ENCODE measurements at regions not wholly inside any gene's neighbourhood (a gene's known extent, or its start where the extent isn't known, plus 50 kb on each side); places are given as distances from the start of the nearest gene placed in this dataset.
"Not testable (repeated sequence)": the region's sequence is repeated elsewhere in the genome, so short reads cannot be mapped to it uniquely, and the experiment has no call there.

DNA sequence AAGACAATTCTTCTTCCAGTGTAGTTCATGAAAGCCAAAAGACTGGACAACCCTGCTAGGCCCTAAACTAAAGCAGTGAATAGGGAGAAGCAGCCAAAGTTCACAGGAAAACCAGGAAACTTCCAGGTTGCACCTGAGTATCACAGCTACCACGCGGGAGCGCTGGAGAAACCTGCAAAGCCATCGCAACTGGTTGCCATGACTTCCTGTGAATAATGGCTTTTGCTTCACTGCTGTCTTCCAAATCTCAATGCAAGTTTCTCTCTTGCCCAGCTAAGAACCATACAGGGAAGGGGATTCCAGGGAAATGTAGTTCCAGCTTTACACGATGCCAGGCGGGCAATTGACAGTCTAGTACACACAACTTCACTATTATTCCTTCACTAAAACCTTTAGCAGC lies 114.1 kb downstream of the GXYLT1 start:
- Mint-ChIP-seq H3K9me3 (no peaks in the 10 kb centered on the region), H3K27ac (no peak overlapping the region), H3K36me3 (no peaks in the 10 kb centered on the region)
- DNase-seq (ENCODE audit: low spot score in 2 of 2) (no peak), ATAC-seq (no peak)

DNA sequence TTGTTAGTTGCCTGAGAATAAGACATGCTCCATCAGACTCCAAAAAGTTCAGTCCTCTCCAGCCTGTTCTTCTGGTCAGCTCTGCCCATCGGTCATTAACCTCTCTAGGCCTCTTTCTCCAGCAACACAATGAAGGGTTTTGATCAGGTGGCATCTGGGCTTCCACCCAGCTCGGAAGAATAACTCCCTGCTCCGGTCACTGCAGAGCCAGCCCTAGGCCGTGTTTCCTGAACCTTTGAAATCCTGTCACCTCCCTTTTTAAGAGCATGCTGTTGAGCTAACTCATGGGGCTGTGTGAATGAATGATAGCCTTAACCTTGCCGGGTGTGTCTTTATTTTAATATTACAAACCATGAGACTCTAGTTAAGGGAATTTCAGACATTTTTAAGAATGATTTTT lies 117.1 kb downstream of the GXYLT1 start:
- ATAC-seq: no peak
- no peak for DNase-seq (ENCODE audit: low spot score in 2 of 2)
- no peak overlapping the region for H3K27ac Mint-ChIP-seq
- H3K36me3 Mint-ChIP-seq: no peaks in the 10 kb centered on the region
- no peaks in the 10 kb centered on the region for H3K9me3 Mint-ChIP-seq

DNA sequence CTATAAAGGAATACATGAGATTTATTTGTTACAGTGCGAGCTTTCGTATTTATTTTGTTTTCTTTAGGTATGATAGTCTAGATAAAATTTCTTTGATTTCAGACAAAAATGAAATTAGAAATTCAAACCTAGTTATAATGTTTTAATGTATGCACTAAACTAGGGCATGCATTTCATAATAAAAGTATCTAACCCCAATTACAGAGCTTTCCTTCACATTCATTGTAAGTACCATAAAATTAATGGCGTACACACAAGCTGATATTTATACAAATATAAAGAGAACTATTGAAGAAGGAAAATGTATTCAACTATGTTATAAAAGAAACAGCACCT lies 120.2 kb downstream of the GXYLT1 start:
- Mint-ChIP-seq H3K27ac (no peak overlapping the region), H3K36me3 (no peaks in the 10 kb centered on the region), H3K9me3 (no peaks in the 10 kb centered on the region)
- no peak for DNase-seq (ENCODE audit: low spot score in 2 of 2)
- ATAC-seq: no peak

DNA sequence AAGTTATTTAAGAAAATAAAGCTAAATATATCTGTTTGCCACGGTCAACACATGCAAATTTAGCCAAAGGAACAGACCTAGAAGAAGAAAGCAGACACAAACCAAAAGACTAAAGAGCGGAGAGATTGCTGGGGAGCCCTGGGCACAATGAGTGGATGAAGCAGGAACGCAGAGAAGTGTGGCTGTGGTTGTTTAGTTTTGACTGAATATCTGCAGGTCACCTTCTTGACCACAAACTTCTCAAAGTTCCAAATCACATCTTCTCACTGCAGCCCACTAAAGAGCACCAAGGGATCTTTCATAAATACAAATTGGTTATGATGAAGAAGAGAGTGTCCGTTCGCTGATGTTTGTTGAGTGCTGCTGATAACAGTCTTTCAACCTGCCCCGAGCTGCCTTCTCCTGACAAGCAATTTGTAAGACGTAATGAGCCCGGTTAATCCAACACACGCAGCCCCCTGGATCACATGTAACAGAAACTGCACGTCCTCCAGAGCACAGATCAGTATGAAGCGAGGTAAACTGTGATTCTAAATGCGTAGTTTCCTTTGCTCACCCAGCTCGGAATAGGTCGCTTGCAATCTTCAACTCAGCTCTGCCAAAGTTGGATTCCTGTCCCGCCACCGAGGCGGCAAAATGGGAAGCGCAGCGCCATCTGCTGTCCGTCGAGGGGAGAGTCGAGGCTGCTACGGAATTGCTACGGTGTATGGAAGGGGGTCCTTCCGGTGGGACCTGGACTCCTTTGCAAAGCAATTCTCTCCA lies 120.8 kb downstream of the GXYLT1 start:
- H3K27ac Mint-ChIP-seq: no peak overlapping the region
- no peaks in the 10 kb centered on the region for H3K9me3 Mint-ChIP-seq
- DNase-seq (ENCODE audit: low spot score in 2 of 2): peak; percentile 70 to 82
- no peaks in the 10 kb centered on the region for H3K36me3 Mint-ChIP-seq
- ATAC-seq: peak; percentile 78 to 91

DNA sequence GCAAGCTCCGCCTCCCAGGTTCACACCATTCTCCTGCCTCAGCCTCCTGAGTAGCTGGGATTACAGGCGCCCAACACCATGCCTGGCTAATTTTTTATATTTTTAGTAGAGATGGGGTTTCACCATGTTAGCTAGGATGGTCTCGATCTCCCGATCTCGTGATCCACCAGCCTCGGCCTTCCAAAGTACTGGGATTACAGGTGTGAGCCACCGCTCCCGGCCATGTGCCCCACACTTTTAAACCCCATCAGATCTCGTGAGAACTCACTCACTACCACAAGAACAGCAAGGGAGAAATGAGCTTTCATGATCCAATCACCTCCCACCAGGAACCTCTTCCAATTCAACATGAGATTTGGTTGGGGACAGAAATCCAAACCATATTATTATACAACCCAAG lies 122.7 kb downstream of the GXYLT1 start:
- not testable (repeated sequence) for H3K27ac Mint-ChIP-seq; H3K36me3 Mint-ChIP-seq; ATAC-seq; DNase-seq (ENCODE audit: low spot score in 2 of 2); H3K9me3 Mint-ChIP-seq

DNA sequence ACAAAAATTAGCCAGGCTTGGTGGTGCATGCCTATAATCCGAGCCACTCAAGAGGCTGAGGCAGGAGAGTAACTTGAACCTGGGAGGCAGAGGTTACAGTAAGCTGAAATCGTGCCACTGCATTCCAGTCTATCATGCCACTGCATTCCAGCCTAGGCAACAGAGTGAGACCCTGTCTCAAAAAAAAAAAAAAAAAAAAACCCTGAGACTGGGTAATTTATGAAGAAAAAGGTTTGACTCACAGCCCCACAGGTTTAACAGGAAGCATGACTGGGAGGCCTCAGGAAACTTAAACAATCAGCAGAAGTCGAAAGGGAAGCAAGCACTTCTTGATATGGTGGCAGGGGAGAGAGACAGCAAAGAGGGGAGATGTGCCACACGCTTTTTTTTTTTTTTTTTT lies 123.2 kb downstream of the GXYLT1 start:
- H3K9me3 Mint-ChIP-seq: no peaks in the 10 kb centered on the region
- no peaks in the 10 kb centered on the region for H3K36me3 Mint-ChIP-seq
- no peak overlapping the region for H3K27ac Mint-ChIP-seq
- no peak for DNase-seq (ENCODE audit: low spot score in 2 of 2)
- ATAC-seq: no peak

DNA sequence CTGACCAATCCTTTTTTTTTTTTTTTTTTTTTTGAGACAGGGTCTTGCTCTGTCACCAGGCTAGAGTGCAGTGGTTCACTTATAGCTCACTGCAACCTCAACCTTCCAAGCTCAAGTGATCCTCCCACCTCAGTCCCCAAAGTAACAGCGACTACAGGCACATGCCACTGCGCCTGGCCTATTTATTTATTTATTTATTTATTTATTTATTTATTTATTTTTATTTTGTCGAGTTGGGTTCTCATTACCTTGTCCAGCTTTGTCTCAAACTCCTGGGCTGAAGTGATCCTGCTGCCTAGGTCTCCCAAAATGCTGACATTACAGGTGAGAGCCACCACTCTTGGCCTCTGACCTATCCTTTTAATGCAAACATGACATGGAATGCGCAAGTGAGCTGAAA lies 124.4 kb downstream of the GXYLT1 start:
- Mint-ChIP-seq H3K36me3 (no peaks in the 10 kb centered on the region), H3K9me3 (no peaks in the 10 kb centered on the region), H3K27ac (no peak overlapping the region)
- DNase-seq (ENCODE audit: low spot score in 2 of 2) (no peak), ATAC-seq (no peak)

DNA sequence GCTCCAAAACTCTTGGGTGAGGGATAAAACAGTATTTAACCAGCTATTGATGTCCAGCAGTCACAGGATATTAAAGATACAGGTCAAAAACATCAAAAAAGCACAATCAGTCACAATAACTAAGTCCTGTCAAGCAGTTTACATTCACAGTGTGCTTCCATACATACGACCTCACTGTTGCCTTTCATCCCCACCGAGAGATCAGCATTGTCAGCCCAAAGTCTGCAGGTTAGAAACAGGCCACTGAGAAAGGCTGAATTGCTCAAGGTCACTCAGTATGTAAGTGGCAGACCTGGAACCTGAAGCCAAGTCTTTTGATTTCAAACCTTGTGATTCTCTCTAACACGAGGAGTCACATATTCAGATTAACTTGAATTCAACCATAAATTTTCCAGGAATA lies 124.9 kb downstream of the GXYLT1 start:
- ATAC-seq: no peak
- DNase-seq (ENCODE audit: low spot score in 2 of 2): no peak
- Mint-ChIP-seq H3K36me3 (no peaks in the 10 kb centered on the region), H3K27ac (no peak overlapping the region), H3K9me3 (no peaks in the 10 kb centered on the region)

DNA sequence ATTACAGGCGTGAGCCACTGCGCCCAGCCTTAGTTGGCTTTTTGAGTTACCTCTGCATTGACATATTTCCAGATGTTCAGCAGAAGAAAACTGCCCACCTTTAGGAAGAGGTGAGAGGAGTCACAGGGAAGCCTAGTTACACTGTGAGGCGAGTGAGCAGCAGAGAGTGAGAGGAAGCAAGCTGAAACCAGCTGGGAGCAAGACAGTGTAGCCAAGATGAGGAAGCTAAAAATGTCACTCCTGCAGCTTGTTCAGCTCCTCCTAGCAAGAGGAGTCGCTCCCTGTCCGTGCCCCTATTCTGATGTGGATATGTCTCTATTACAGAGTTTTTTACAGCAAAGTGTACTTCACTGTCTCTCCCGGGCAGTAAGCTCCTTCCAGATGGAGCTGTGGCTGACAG lies 127.6 kb downstream of the GXYLT1 start:
- Mint-ChIP-seq H3K9me3 (no peaks in the 10 kb centered on the region), H3K27ac (no peak overlapping the region), H3K36me3 (no peaks in the 10 kb centered on the region)
- DNase-seq (ENCODE audit: low spot score in 2 of 2) (no peak), ATAC-seq (no peak)

DNA sequence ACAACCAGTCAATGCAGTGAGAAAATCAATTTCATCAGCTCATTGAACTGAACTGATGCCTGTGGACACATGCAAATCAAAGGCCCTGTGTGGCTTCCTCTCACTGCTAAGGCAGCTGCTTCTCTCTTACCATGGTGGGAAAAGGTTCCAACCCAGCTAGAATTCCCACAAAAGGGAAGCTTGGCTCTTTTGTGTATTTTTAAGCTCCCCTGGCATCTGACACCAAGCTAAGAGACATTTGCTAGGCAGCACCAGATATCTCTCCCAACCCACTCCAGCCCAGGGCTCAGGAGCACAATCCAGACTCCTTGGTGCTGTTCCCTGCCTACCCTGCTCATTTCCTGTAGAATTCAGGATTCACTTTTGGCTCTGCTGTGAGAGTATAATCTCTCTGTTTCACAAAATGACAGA lies 129.6 kb downstream of the GXYLT1 start:
- Mint-ChIP-seq H3K27ac (peak overlapping the region in 1 of 2 donors; percentile 14), H3K36me3 (no peaks in the 10 kb centered on the region), H3K9me3 (no peaks in the 10 kb centered on the region)
- ATAC-seq (no peak), DNase-seq (ENCODE audit: low spot score in 2 of 2) (no peak)

DNA sequence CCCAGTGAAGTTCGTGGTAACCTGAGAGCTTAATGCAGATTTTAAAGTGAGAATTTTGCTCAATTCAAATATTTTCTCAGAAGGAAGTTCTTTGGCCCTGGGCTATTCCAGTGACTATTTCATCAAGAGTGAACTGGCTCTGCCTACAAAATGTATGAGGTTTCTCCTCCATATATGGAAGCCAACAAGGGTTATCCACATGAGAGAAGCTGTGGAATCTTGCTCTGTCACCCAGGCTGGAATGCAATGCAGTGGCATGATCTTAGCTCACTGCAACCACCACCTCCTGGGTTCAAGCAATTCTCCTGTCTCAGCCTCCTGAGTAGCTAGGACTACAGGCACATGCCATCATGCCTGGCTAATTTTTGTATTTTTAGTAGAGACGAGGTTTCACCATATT lies 132.2 kb downstream of the GXYLT1 start:
- not testable (repeated sequence) for DNase-seq (ENCODE audit: low spot score in 2 of 2); ATAC-seq; H3K36me3 Mint-ChIP-seq; H3K27ac Mint-ChIP-seq; H3K9me3 Mint-ChIP-seq

DNA sequence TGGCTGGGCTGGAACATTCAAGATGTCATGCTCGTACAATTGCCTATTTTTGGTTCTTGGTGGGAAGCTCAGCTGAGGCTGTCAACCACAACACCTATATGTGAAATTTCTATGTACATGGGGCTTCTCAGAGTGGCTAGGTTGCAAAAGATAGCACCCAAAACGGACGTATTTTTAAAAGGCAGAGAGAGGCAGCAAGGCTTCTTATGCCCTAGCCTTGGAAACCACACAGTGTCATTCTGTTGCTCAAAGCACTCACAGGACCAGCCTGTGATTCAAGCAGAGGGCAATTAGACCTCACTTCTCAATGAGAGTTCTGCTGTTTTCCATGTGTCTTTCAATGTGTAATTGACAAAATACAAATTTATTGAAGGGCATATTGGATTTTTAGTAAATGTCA lies 134.0 kb downstream of the GXYLT1 start:
- no peak for ATAC-seq
- H3K36me3 Mint-ChIP-seq: no peaks in the 10 kb centered on the region

DNA sequence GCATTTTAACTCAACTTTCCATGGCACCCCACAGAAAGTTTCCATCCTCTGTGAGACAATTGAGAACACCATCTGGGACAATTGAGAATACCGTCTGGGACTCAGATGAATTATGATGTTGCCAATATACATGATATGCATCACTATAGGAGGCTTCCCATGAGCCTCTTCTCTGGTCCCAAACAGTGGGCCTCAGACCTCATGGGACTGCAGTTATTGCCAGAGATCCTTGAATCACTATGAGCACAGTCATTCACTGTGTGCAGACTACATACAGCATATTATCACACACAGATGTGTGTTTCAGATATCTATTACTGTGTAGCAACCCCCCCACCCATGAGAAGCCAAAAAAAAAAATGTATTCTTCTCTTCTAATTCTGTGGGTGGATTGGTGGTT lies 134.4 kb downstream of the GXYLT1 start:
- DNase-seq (ENCODE audit: low spot score in 2 of 2): no peak
- Mint-ChIP-seq H3K27ac (no peak overlapping the region), H3K36me3 (no peaks in the 10 kb centered on the region), H3K9me3 (no peaks in the 10 kb centered on the region)
- no peak for ATAC-seq

More for the DNA sequence above, 134.0 kb downstream of the GXYLT1 start:
- no peak for DNase-seq (ENCODE audit: low spot score in 2 of 2)
- Mint-ChIP-seq H3K9me3 (no peaks in the 10 kb centered on the region), H3K27ac (no peak overlapping the region)

DNA sequence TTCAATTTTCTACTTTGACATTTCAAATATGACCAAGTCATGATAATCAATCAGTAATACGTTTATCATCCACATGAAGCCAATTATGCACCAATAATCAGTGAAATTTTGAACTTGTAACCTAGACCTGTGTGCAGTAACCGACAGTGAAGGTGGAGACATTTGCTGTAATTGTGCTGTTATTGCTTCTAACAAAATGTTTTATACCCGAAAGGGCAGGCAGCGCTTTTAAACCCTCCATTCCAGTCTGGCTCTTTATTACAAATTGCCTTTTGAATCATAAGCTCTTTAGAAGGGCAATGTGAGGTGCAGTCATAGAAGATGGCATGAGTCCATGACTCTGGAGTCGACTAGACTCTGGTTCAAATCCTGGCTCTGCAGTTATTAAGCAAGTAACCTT lies 135.7 kb downstream of the GXYLT1 start:
- H3K9me3 Mint-ChIP-seq: no peaks in the 10 kb centered on the region
- no peak overlapping the region for H3K27ac Mint-ChIP-seq
- DNase-seq (ENCODE audit: low spot score in 2 of 2) (no peak), ATAC-seq (no peak)
- H3K36me3 Mint-ChIP-seq: no peaks in the 10 kb centered on the region

DNA sequence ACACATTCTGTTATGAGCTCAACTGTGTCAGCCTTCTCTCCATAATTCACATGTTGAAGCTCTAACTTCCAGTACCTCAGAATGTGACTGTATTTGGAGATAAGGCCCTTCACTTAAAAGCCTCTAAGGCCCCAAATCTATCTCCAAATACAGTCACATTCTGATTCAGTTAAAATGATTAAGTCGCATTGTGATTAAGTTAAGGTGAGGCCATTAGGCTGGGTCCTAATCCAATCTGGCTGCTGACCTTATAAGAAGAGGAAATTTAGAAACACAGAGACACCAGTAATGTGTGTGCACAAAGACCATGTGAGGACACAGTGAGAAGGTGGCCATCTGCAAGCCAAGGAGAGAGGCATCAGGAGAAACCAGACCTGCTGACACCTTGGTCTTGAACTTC lies 141.6 kb downstream of the GXYLT1 start:
- ATAC-seq: no peak
- H3K27ac Mint-ChIP-seq: no peak overlapping the region
- H3K36me3 Mint-ChIP-seq: no peaks in the 10 kb centered on the region
- DNase-seq (ENCODE audit: low spot score in 2 of 2): no peak
- no peaks in the 10 kb centered on the region for H3K9me3 Mint-ChIP-seq

DNA sequence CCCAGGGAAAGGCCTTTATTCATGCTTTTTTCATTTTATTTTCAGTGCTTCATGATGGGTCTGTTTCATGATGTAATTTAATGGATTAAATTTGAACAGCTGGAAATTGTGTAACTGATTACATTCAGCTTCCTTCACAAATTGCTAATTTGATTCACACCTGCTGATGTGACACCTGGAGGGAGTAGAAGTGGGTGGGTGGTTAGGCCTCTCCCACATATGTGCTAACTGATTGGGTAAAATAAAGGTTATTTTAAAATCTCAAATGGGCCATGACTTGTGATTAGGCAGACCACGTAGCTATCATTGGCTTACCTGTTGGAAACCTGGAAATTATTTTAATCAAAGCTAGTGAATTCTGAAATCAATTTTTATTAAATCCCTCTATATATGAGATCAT lies 142.1 kb downstream of the GXYLT1 start:
- no peaks in the 10 kb centered on the region for H3K36me3 Mint-ChIP-seq
- DNase-seq (ENCODE audit: low spot score in 2 of 2) (no peak), ATAC-seq (no peak)
- H3K9me3 Mint-ChIP-seq: no peaks in the 10 kb centered on the region
- no peak overlapping the region for H3K27ac Mint-ChIP-seq

DNA sequence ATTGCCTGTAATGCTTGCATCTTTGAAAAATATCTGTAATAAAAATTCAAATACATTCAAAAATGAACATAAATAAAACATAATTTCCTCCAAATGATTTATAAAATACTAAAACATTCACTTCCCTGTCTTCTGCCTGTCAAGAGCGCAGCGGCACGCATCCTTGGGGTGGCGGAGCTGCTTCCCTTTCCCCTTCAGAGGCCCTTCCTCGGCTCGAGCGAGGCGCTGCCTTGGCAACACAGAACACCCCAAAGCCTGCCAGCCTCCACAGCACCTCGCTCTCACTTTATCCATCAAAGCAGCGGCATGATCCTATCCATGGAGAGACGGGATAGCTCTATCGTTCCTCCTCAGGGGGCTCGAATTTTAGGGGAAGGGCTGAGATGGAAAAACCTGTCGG lies 146.2 kb downstream of the GXYLT1 start:
- Mint-ChIP-seq H3K36me3 (no peaks in the 10 kb centered on the region), H3K9me3 (no peaks in the 10 kb centered on the region), H3K27ac (no peak overlapping the region)
- no peak for ATAC-seq
- DNase-seq (ENCODE audit: low spot score in 2 of 2): no peak

DNA sequence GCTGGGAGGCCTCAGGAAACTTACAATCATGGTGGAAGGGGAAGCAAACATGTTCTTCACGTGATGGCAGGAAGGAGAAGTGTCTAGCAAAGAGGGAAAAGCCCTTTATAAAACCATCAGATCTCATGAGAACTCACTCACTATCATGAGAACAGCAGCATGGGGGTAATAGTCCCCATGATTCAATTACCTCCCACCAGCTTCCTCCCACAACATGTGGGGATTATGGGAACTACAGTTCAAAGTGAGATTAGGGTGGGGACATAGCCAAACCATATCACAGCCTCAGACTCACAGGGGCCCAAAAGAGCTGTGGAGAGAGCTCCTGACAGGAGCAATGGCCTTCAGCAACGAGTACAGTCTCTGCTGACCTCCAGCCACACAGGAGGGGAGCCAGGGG lies 151.4 kb downstream of the GXYLT1 start:
- Mint-ChIP-seq H3K27ac (no peak overlapping the region), H3K9me3 (no peaks in the 10 kb centered on the region), H3K36me3 (no peaks in the 10 kb centered on the region)
- DNase-seq (ENCODE audit: low spot score in 2 of 2): no peak
- ATAC-seq: no peak

Data from activated naive CD4-positive, alpha-beta T cell treated with anti-CD3 and anti-CD28 coated beads, Interleukin-2, amount 50 U/mL, for 72 hours (primary cell).